ENCODE measurements at regions not wholly inside any gene's neighbourhood (a gene's known extent, or its start where the extent isn't known, plus 50 kb on each side); places are given as distances from the start of the nearest gene placed in this dataset.

- H3K27me3 ChIP-seq (ENCODE audit: control insufficient read depth, insufficient read depth, low read length): no peaks in the 10 kb centered on the region
- no peak for DNase-seq (ENCODE audit: low read depth)
- no peak for FAIRE-seq
- TF ChIP-seq CTCF (IDR thresholded peaks at IDR 0.05; ENCODE audit: insufficient read depth, low read length, severe bottlenecking): no peak
- no peak overlapping the region for H3K4me3 ChIP-seq (ENCODE audit: low read depth, low read length)
- no peaks in the 10 kb centered on the region for H3K36me3 ChIP-seq (ENCODE audit: control insufficient read depth, insufficient read depth, low read length)
Observed at GRCh38 chr2:164014068-164014731, 278.4 kb upstream of the FIGN start.

- DNase-seq (ENCODE audit: low read depth) (no peak), FAIRE-seq (no peak)
- Histone ChIP-seq H3K36me3 (ENCODE audit: control insufficient read depth, insufficient read depth, low read length) (no peaks in the 10 kb centered on the region), H3K27me3 (ENCODE audit: control insufficient read depth, insufficient read depth, low read length) (no peaks in the 10 kb centered on the region), H3K4me3 (ENCODE audit: low read depth, low read length) (no peak overlapping the region)
- no peak for TF ChIP-seq CTCF (IDR thresholded peaks at IDR 0.05; ENCODE audit: insufficient read depth, low read length, severe bottlenecking)
Observed at GRCh38 chr2:164012581-164012980, 276.8 kb upstream of the FIGN start.

GRCh38 chr2:164009756-164010337 lies 274.0 kb upstream of the FIGN start:
- H3K36me3 ChIP-seq (ENCODE audit: control insufficient read depth, insufficient read depth, low read length): no peaks in the 10 kb centered on the region
- DNase-seq (ENCODE audit: low read depth) (no peak), FAIRE-seq (no peak)
- H3K4me3 ChIP-seq (ENCODE audit: low read depth, low read length): no peak overlapping the region
- no peaks in the 10 kb centered on the region for H3K27me3 ChIP-seq (ENCODE audit: control insufficient read depth, insufficient read depth, low read length)
- TF ChIP-seq CTCF (IDR thresholded peaks at IDR 0.05; ENCODE audit: insufficient read depth, low read length, severe bottlenecking): no peak

GRCh38 chr2:164008752-164009151 lies 272.9 kb upstream of the FIGN start:
- DNase-seq (ENCODE audit: low read depth) (no peak), FAIRE-seq (no peak)
- no peaks in the 10 kb centered on the region for H3K27me3 ChIP-seq (ENCODE audit: control insufficient read depth, insufficient read depth, low read length)
- TF ChIP-seq CTCF (IDR thresholded peaks at IDR 0.05; ENCODE audit: insufficient read depth, low read length, severe bottlenecking): no peak
- H3K4me3 ChIP-seq (ENCODE audit: low read depth, low read length): no peak overlapping the region
- H3K36me3 ChIP-seq (ENCODE audit: control insufficient read depth, insufficient read depth, low read length): no peaks in the 10 kb centered on the region

GRCh38 chr2:164006704-164007103 lies 270.9 kb upstream of the FIGN start:
- FAIRE-seq (no peak), DNase-seq (ENCODE audit: low read depth) (no peak)
- no peak for TF ChIP-seq CTCF (IDR thresholded peaks at IDR 0.05; ENCODE audit: insufficient read depth, low read length, severe bottlenecking)
- Histone ChIP-seq H3K36me3 (ENCODE audit: control insufficient read depth, insufficient read depth, low read length) (no peaks in the 10 kb centered on the region), H3K4me3 (ENCODE audit: low read depth, low read length) (no peak overlapping the region), H3K27me3 (ENCODE audit: control insufficient read depth, insufficient read depth, low read length) (no peaks in the 10 kb centered on the region)

- H3K36me3 ChIP-seq (ENCODE audit: control insufficient read depth, insufficient read depth, low read length): no peaks in the 10 kb centered on the region
- DNase-seq (ENCODE audit: low read depth) (no peak), FAIRE-seq (no peak)
- H3K4me3 ChIP-seq (ENCODE audit: low read depth, low read length): no peak overlapping the region
- no peaks in the 10 kb centered on the region for H3K27me3 ChIP-seq (ENCODE audit: control insufficient read depth, insufficient read depth, low read length)
- TF ChIP-seq CTCF (IDR thresholded peaks at IDR 0.05; ENCODE audit: insufficient read depth, low read length, severe bottlenecking): no peak
Observed at GRCh38 chr2:164000176-164000575, 264.4 kb upstream of the FIGN start.

All from bronchial epithelial cell (primary cell).